NCI-H1694 (cell line): ENCODE measurements at regions not wholly inside any gene's neighbourhood (a gene's known extent, or its start where the extent isn't known, plus 50 kb on each side); places are given as distances from the start of the nearest gene placed in this dataset.

ENCODE experiments used
- DNase-seq: peaks from one replicate; lab custom pipeline; 2025; lab: John Stamatoyannopoulos, UW

GRCh38 chr2:204321910-204322751, 223.1 kb upstream of the PARD3B start:
- DNase-seq = no peak

- DNase-seq = peak; percentile 82
These were observed 219.8 kb upstream of the PARD3B start for GRCh38 chr2:204325468-204325867.

GRCh38 chr2:204328373-204328772, 216.9 kb upstream of the PARD3B start:
- no peak for DNase-seq

DNA sequence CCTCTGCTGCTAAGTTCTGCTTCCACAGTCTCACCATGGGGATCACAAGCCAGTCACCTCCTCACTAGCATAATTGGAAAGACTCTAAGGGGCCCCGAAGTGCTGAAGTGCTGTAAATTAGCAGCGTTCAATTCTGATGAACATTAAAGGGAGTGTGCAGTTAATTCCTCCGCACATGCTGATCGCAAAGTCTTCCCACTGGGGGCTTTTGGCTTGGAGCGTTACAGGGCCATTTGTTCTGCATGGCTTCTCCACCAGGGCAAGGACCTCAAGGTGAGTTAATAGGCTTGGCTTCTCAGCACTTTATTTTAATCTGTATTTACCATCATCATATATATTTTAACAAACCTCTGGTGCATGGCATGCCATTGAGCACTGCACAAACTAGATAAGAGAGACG, 216.3 kb upstream of the PARD3B start:
- no peak for DNase-seq

- DNase-seq = no peak
These were observed 215.7 kb upstream of the PARD3B start for GRCh38 chr2:204329532-204329931.

DNA sequence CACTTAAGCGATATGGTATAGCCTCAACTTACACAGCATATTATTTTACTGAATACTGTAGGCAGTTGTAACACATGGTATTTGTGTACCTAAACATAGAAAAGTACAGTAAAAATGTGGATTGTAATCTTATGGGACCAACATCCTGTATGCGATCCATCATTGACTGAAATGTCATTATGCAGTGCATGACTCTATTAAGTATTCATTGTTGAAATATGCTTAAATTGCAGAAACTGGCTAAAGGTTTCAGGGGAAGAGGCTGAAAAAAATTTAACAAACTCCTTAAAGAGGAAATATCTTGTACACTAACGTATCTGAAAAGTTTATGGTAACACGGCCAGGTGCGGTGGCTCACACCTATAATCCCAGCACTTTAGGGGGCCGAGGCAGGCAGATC, 214.1 kb upstream of the PARD3B start:
- DNase-seq = no peak

GRCh38 chr2:204331988-204332387, 213.3 kb upstream of the PARD3B start:
- DNase-seq = no peak

GRCh38 chr2:204332706-204333105, 212.6 kb upstream of the PARD3B start:
- DNase-seq = no peak

DNA sequence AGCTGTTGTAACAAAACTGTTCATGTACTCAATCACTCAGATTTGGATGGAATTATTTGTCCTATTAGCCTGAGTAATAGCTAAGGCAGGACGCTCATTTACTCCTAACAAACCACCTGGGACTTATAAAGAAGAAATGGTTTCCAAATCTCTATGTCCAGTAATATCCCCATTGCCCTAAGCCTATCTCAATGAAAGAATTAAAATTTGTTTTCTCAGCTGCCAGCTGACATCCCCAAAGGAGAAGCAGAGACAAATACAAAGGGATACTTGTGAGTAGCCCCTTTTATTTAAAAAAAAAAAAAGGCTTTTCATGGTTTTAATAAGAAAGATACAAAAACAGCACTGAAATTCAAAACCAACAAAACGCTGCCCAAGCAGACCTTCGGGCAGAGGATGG, 211.4 kb upstream of the PARD3B start:
- DNase-seq = no peak

- DNase-seq = no peak
These were observed 209.7 kb upstream of the PARD3B start for GRCh38 chr2:204335451-204336058.

- DNase-seq = no peak
These were observed 209.0 kb upstream of the PARD3B start for GRCh38 chr2:204336153-204336744.

- no peak for DNase-seq
These were observed 207.6 kb upstream of the PARD3B start for GRCh38 chr2:204337638-204338037.

DNA sequence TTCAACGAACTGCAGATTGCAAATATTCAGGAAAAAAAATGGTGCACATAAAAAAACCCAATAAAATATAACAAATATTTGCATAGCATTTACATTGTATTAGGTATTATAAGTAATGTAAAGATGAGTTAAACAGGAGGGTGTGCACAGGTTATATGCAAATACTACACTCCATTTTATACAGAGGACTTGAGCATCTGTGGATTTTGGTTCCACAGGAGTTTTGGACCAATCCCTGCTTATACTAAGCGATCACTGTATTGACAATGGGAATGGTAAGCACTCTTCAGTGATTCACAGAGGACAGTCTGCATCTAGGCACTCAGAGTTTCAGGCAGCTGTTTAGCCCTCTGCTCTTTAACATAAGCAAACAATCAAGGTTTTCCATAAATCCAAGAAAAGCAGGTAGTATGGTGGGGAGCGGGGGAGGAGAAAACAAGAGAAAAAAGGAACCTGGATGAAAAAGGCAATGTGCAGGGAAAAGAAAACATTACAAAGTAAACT, 206.0 kb upstream of the PARD3B start:
- DNase-seq = no peak

DNA sequence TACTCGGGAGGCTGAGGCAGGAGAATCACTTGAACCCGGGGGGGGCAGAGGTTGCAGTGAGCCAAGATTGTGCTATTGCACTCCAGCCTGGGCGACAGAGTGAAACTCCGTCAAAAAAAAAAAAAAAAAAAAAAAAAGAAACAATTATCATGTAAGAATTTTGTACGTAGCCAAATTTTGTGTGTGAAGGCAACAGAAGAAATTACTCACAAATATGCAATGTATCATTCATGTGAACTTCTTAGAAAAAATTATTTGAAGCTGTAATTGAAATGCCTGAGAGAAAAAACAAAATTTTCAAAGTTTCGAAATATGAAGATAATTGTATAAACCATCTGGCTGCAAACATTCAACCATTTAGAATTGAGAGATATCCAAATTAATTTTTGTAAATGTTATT, 204.8 kb upstream of the PARD3B start:
- DNase-seq = no peak

- DNase-seq = no peak
These were observed 203.4 kb upstream of the PARD3B start for GRCh38 chr2:204341887-204342276.

DNA sequence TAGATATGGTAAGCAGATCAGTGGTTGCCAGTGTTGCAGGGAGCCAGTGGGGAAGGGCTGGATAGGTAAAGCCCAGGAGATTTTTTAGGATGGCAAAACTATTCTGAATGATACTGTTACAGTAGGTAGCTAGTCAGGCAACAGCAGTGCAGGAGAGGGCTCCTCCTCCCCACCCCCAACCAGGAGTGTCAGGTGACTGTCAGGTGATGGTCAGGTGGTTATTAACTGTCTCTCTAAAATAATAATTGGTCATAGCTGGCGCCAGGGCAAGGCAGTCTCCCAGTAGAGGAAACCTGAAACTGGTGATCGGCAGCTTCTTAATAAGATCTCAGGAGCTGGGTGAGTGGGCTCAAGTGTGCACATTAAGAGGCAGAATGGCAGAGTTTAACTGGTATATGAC, 201.6 kb upstream of the PARD3B start:
- DNase-seq = no peak

- DNase-seq = no peak
These were observed 201.2 kb upstream of the PARD3B start for GRCh38 chr2:204344119-204344518.

GRCh38 chr2:204346906-204347305, 198.4 kb upstream of the PARD3B start:
- no peak for DNase-seq

DNA sequence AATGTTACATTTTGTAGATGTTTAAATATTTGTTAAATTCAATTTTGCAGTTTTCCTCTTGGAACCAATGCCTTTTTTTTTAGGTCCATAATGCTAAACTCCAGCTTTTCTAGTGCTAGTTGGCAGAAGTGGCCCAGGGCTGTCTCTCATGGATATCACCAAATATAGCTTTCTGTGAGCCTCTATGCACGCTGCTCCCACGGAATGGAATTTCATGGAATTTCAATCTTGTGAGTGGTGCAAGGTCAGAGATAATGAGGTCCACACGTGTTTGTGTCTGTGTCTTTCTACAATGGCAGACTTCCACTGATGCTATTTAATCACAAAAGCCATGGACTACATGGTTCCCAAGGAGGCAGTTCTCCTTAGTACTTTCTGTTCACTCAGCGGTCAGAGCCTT, 191.5 kb upstream of the PARD3B start:
- DNase-seq = no peak

GRCh38 chr2:204354442-204354856, 190.8 kb upstream of the PARD3B start:
- no peak for DNase-seq

- DNase-seq = no peak
These were observed 189.6 kb upstream of the PARD3B start for GRCh38 chr2:204355688-204356087.

DNA sequence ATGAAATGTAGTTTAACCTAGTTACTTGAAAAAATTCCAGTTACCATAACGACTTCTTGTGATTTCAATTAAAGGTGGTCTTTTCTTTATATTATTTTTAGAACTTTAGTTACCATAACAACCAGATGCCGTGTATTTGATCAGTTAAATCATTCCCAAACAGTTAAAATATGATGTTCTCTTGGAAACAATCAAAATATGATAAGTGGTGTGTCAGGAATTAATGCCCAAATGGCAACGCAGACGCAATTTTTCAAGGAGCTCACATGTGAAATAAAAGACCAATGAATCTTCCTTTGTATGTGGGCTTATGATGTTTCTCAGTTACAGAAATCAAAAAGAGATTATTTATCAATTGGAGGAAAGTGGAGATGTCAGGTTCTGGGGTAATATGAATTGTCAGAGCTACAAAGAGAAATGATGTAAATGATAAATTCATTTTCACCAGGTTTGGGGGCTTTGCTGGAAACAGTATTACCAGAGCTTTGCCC, 189.1 kb upstream of the PARD3B start:
- no peak for DNase-seq

GRCh38 chr2:204357286-204357685, 188.0 kb upstream of the PARD3B start:
- DNase-seq = peak; percentile 90
